GM18511 (cell line): ENCODE measurements at regions not wholly inside any gene's neighbourhood (a gene's known extent, or its start where the extent isn't known, plus 50 kb on each side); places are given as distances from the start of the nearest gene placed in this dataset.

ENCODE experiments used
- ATAC-seq: cut with Tn5 transposase; IDR thresholded peaks from one replicate; pipeline ENCODE4 v1.9.1; 2021; ENCODE audit warnings: mild to moderate bottlenecking, moderate library complexity; ENCODE audit not compliant: unreplicated experiment

DNA sequence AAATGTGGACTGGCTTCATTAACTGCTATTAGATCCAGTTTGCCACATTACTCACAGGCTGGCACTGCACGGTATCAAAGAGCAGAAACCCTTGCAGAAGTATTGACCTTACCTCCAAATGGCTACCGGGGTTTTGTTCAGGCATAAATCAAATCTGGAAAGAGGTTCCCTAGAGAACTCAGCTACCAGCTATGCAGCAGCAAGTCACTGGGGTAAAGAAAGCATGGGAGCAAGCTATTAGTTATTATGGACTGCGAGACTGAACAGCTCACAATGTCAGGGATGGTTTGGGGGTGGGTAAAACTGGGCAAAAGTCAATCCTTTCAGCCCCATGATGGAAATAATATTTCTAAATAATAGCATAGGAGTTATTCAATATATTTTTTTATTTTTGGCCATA, 128.1 kb downstream of the FANCF start:
- no peak for ATAC-seq

DNA sequence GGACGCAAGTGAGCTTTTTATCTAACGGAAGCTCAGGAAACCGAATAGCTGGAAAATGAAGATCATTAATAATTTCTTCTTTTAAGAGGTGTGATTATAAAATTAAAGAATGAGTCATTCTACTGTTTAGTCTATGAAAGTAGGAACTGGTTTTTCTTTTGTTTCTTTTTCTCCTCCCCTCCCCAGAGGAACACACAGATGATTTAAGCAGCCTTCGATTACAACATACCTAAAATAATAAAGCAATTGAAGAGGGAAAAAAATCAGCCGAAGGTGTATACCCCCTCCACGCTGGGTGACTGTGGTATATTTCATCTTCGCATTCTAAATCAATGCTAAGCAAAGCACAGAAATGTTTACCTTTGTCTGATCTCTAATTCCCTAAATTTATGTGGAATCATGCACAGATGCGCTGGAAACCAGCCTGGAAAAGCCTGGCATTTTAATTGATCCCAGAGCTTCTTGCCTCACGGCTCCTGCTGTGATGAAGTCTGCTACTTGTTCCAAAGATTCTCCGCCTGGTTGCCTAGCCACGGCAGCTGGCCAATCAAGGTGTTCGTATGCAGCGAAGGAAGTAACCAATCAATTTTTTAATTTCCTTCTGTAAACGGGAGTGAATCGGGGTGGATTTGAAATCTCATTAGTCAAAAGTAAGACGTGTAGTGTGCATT, 133.9 kb downstream of the FANCF start:
- no peak for ATAC-seq

DNA sequence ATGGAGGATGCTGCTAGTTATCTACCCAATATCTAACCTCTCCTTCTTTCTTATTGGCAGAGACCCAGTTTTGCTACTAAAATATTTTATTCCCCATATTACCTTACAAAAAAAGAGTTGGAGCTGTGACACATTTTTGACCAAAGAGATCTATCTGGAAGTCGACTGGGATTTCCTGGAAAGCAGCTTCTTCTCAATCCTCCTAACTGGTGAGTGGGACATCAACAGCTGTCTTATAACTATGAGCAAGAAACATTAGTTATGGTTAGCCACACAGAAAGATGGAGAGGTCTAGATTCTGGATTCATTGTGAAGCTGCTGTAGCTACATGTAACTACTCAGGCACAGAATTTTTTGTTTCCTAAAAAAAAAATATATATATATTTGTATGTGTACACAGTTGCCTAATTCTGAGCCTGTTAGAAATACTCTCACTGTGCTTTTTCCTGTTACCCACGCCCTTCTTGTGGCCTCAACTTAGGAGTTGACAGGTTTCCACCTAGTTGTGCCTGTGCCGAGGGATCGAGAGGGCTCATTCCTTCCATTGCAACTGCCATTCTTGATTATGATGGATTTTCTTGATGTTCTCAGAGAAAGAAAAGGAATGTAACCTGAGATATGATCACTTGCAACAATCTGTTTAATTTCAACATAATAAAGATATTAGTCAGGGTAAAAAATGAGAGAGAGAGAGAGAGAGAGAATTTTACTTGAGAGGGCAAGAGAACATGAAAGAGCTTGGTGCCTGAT, 142.0 kb downstream of the SLC17A6 start:
- ATAC-seq: no peak

DNA sequence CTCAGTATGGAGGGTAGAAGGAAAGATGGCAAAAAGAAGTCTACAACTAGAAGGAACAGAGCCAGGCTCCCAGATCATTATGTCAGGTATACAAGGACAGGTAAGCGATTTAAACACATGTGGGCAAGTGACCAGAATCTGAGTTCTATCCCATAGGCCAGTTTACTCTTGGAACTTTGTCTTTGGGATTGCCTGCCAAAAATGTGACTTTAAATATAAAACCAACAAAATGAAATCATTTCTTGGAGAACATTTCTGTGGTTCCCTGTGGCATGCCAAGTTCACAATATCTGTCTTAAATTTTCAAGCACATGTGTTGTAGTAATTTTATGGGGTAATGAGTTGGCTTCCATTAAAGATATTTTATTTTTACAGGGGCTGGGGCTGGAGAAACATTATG, 141.0 kb downstream of the SLC17A6 start:
- no peak for ATAC-seq

DNA sequence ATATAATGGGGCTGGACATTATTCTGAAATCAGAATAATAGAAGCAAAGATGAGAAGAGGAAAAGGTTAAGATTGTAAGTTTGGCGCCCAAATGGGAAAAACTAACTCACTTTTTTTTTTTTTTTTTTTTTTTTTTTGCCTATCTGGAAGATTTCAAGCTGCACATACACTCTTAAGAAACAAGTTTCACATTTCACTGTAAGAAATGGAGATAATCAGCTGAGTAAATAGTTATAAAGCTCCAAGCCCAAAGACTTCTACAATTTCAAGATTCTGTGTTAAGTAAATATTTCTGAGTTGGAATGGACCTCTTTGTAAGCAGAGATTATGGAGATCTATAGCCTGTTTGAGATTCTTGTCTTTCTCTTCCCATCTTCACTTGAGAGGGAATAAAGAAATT, 140.0 kb downstream of the SLC17A6 start:
- no peak for ATAC-seq

DNA sequence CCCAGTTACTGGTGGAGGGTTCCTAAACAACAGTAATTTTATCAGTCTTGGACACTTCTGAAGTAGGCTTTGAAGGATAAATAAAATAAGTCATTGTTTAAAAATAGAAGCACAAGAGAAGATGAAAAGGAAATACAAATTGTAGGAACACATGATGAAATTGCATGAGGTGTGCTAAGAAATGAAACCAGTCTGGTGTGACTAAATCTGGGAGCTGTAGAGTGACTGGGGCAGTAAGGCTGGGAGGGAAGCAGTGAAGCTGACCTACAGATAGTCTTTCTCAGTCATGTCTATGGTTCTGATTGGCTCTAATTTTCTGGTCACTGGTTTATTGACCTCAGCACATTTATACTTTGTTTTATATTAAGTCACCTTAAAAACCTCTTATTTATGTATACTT, 139.1 kb downstream of the SLC17A6 start:
- ATAC-seq: no peak

DNA sequence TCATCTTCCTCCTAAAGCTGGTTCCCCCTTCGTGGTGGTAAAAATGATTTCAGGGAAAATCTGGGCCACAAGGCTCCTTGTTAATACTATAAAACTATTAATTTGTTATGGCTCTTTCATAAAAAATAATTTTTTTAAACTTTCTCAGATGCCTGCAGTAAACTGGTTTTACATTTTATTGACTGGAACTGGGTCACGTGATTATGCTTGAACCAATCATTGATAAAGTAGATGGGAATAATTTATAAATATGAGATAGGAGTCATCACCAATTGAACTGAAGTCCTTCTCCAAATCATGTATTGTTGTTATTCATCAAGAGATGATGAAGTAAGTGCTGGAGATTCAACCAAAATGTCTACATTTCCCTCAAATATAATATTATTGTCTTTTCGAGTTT, 138.4 kb downstream of the SLC17A6 start:
- no peak for ATAC-seq

DNA sequence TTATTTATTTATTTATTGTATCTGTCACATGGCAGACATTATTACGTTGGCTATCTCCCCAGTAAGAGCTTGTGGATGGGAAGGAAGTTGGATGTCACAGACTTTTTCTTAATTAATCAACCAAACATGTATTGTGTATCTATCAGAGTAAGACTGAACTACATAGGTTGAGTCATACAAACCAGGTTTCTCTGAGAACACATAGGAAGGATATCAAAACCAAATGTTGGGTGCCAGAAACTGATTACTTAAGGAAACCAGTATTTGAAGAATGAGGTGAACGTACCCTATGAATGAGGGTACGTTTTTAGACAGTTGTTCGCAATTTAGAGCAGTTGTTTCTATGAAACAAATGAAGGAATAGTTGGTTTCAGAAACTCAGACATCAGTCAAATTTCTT, 136.4 kb downstream of the SLC17A6 start:
- ATAC-seq: no peak

DNA sequence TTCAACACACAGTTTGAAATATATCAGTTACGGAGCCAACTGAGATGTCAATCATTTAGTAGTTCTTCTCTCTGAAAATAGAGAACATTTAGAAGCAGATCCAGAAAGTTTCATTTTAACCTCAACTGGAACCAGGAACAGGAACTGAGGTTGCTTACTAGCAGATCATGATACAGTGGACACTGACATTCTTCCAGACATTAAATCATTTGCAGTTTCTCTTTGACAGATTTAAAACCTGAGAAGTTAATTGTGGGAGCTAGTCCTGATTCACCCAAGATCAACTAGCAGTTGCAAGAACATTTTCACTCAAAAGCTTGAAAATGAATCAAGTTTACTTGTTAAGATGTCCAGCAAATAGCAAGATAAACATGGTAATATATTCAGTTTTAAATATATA, 135.4 kb downstream of the SLC17A6 start:
- no peak for ATAC-seq

DNA sequence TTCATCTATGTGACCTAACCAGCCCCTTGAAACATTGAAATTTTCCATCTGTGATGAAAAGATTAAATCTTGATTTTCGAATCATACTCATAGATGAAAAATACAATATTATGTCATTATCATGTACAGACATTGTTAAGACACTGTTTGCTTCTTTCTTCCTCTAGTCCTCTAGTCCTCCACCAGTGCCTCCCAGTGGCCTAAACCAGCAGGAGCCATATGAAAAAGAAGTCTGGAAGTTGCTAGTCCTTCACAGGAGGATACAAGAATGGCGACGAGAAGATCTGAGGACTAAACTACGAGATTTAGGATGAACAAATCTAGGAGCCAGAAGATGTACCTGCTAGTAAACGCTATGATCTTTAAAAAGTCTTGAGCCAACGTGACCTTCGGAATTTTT, 134.1 kb downstream of the SLC17A6 start:
- no peak for ATAC-seq

DNA sequence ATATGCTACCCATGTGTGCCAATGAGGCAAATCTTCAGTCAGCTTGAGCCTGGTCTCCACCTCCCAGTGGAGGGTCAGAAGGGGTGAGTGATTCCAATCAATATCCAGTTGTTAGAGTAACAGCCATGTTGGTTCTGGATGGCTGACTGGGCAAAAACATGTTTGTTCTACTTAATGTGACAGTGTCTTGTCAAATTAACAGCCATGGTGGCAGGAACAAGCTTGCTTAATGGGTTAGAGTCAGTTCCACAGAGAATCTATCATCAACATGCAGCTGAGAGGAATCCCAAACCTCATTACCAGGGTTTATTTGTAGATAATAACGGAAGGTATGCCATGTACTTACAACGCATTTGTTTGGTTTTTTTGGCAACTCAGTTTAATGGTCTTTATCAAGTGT, 133.2 kb downstream of the SLC17A6 start:
- no peak for ATAC-seq

DNA sequence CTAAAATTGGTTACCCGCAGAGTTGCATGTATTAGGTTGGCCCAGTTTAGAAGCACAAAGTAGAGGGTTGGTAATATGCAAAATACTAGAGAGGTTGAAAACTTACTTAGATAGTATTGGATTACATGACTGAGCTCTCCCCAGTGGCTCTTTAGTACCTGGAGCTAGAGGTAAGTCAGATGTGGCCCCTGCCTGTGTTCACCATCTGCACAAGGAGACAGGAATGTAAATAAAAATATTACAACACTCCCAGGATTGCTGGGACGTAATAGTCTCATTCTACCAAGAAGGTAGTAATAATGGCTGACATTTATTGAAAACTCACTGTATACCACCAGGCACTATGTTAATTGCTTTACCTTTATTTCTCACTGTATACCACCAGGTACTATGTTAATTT, 129.6 kb downstream of the SLC17A6 start:
- no peak for ATAC-seq

DNA sequence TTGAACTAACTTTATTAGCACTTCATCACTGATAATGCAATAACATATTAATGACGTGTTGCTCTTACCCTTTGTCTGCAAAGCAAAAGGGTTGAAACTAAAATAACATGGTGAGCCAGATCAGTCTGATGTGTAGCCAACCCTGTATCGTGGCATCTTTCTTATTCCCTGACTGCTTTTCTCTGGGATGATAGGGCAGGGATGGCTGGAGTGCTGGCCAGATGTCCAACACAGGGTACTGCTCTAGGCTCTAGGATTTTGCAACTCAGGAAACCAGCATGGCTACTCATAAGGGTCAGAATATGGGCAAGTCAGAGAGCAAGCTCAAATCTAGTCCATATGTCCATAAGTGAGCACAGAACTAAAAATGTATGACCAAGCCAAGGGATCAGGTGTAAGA, 129.1 kb downstream of the SLC17A6 start:
- no peak for ATAC-seq

DNA sequence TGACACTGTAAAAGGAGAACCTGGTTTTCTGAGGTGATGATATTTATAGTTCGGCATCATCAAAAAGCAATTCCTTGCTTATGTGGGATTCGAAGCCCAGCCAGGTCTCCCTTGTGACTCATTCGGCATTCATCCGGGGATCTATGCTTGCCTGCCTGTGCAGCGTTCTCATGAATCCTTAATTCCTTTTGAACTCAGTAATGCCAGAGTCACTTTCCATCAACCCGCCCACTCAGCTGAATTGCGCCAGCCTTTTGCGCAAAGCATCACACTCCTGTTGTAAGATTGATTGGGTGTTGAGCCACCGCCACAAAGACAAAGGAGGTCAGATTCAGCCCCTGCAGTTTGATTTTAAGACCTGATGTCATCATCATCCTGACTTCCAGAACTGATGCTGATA, 128.6 kb downstream of the SLC17A6 start:
- no peak for ATAC-seq

DNA sequence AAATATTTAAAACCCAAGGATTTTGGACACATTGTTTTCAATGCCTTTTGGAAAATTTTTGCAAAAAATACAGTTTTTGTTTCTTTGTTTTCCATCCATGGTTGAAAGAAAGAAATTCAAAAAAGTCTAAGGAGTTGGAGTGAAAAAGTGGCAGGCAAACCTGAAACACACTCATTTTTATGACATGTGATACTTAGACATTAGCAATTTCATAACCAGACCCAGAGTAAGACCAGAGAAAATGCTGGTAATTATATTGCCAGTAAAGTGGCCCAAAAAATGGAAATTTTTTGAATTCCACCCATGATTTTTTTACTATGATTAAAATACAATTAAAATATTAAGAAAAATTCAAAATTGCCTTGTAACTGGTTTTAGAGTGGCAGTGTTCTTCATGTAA, 128.2 kb downstream of the SLC17A6 start:
- ATAC-seq: no peak

DNA sequence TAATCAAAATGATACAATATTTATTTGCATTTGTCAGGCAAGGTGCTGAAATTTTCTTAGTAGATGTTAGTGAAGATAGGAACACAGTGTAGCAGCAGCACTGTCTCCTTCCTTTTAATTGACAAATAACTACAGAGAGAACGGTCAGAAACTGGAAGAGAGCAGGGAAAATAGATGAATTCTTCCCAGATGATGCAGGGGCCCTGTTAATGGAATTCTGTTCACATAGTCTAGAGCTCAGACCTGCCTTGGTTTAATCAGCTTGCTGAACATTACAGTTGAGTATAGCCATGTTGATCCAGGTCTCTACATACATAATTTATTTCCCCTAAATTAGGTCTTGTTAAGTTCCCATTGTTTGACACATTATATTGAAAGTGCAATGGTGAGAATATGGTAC, 127.4 kb downstream of the SLC17A6 start:
- no peak for ATAC-seq

DNA sequence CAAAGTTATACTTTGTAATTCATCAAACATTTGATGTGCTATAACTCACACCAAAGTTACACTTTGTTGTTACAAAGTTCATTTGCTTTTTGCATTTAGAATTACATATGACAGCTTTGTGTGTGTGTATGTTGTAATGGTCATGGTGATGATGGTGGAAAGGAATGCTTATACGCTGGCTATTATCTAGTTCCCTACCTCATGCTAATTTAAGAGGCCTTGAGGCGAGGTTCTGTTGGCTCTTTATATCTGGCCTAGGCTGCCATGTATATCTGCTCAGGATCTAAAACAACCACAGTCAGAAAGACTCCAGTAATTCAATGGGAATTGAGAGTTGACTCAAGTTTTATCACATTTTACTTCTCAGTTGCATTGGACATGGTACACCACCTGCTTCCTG, 123.4 kb downstream of the SLC17A6 start:
- ATAC-seq: no peak

DNA sequence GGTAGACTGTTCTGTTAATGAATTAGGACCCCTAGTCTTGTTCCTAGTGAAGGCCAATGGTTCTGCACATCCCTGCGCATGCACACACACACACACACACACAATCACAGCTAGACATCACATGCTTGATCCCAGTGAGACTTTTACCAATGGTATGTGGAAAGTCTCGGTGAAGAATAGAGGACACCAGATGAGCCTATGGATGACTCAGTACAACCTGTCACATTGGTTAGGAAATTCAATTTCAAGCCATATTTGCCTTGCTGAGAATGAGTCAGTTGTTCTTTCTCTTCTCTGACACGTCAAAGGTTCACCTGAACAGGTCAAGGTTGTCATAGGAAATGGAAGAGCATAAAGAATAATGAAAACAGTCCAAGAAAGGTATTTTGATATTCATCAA, 122.0 kb downstream of the SLC17A6 start:
- ATAC-seq: no peak

DNA sequence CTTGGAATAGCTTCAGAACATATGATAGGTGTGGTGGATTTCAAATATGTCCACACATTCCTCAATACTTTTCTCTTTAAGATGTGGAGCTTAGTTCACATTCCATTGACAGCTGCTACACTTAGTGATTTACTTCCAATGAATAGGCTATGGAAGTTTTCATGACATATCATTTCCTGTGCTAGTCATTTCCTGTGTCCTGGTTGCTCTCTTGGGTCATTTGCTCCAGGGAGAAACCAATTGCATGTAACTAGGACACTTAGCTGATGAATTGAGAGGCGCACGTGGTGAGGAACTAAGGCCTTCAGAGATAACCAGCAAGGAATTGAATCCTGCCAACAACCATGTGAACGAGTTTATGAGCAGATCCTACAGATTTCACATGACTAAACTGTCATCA, 120.9 kb downstream of the SLC17A6 start:
- no peak for ATAC-seq

DNA sequence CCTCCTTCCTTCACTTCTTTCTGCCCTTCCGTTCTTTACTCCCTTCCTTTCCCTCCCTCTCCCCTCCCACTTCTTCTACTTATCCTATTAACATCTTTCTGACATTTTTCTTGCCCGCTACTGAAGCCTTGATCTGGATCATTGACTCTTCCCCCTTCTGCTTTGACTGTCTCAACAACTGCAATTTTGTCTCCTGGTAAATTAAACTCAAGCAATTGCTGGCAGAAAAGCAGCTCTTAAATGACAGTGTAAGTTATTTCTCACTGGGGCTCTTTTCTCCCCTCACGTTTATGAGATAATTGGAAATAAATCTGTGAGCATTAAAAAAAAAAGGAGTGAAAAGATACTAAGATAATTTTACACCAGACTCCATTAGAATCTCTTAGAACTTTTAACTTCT, 120.0 kb downstream of the SLC17A6 start:
- ATAC-seq: no peak

DNA sequence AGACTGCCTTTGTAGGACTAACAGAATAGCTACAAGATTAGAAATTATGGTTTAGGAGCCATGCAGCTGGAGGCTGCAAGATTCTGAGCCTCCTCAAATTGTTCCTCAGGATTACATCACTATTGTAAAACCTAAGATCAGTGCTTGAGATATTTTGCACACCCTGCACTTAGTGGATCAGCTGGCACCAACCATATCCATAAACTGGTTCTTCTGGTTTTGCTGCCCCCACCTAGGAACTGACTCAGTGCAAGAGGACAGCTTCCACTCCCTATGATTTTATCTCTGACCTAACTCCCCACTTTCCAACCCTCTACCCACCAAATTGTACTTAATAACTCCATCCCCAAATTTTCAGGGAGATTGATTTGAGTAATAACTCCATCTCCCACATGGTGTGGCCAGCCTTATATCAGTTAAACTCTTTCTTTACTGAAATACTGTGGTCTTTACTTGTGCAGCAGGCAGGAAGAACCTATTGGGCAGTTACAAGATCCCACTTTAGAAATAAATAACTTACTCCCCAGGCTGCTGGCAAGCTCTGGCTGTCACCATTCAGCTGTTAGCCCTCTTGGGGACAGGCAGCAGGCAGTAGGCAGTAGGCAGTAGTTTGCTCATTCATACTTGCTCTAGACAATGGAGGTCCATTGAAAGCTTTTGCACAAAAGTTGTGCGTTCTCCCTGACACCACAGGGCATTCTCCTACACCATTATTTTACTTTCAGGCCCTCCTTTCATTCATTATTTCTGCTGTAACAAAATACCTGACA, 119.0 kb downstream of the SLC17A6 start:
- no peak for ATAC-seq

DNA sequence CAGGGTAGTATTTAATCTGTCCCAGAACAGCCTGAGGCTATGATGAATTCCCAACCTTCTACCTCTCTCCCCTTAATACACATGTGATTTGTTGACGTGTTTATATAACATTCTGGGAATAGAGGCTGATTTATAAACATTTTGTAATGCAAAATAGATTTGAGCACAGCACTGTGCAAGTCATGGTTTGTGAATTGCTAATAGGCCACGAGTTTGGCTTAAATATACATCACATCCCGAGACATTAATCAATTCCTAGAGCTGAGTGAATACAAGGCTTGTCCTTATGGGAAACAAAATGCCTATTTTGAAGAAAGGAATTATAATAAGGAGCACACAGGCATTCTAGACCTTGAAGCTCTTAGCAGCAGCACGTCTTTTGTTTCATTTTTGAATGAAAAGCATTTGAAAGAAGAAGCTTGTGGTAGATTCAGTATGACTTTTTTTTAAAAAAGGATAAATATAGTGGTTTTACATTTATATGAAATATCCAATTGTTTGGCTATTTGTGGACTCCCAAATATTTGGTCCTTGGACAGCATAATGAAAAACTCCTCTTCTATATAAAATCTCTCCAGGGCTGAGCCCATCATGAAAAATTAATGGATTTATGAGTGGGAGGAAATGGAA, 116.4 kb downstream of the SLC17A6 start:
- no peak for ATAC-seq
